Activated CD4-positive, alpha-beta T cell treated with anti-CD3 and anti-CD28 coated beads for 36 hours (primary cell): ENCODE measurements at regions not wholly inside any gene's neighbourhood (a gene's known extent, or its start where the extent isn't known, plus 50 kb on each side); places are given as distances from the start of the nearest gene placed in this dataset.

Experiments
- ATAC-seq: fragments of 200-7000 bp; cut with Tn5 transposase; one replicate; pipeline ENCODE4 v1.10.0; 2021; ENCODE audit warnings: mild to moderate bottlenecking, moderate library complexity
- CTCF ChIA-PET: fragments of 350-600 bp; sonication (Branson Sonifier 250); formaldehyde crosslinking; loops from one replicate; lab custom pipeline; 2021; ENCODE audit warnings: antibody characterized with exemption; lab: Charles Lee
- POLR2A ChIA-PET: fragments of 350-600 bp; sonication (Branson Sonifier 250); formaldehyde crosslinking; loops from one replicate; lab custom pipeline; 2021; ENCODE audit warnings: antibody characterized with exemption, inconsistent platforms; lab: Charles Lee
- DNase-seq: peaks from one replicate; pipeline ENCODE4 v3.0.0-alpha.2; 2020
- H3K27ac Mint-ChIP-seq: one replicate; pipeline ENCODE4 v1.8.0; 2021; ENCODE audit warnings: mixed read lengths
- H3K27me3 Mint-ChIP-seq: one replicate; pipeline ENCODE4 v1.8.0; 2021; ENCODE audit warnings: mixed read lengths
- H3K36me3 Mint-ChIP-seq: one replicate; pipeline ENCODE4 v1.8.0; 2021; ENCODE audit warnings: low read depth, mixed read lengths
- H3K4me1 Mint-ChIP-seq: one replicate; pipeline ENCODE4 v1.8.0; 2021; ENCODE audit warnings: mixed read lengths
- H3K4me3 Mint-ChIP-seq: one replicate; pipeline ENCODE4 v1.8.0; 2021; ENCODE audit warnings: mild to moderate bottlenecking, moderate library complexity, mixed read lengths
- H3K9me3 Mint-ChIP-seq: one replicate; pipeline ENCODE4 v1.8.0; 2021; ENCODE audit warnings: low read depth, mixed read lengths
- intact Hi-C, 2 experiments: fragments of 100-400 bp; cut with DNase I in 1 of 2; cut with micrococcal nuclease in 1 of 2; formaldehyde crosslinking; loops; one replicate each; pipeline versions ENCODE4 v1.14.2 to v1.15.1; 2022 to 2024; cut with DNase I, micrococcal nuclease

- DNase-seq (no peak), ATAC-seq (no peak)
- H3K4me1 Mint-ChIP-seq: peaks cover 3% of the 10 kb centered on the region
- no peaks in the 10 kb centered on the region for H3K9me3 Mint-ChIP-seq
- intact Hi-C loops: no loop called here
- no peak overlapping the region for H3K27ac Mint-ChIP-seq
- no peaks in the 10 kb centered on the region for H3K36me3 Mint-ChIP-seq
- CTCF ChIA-PET: interaction anchor here (0.7 kb wide), 1 partner anchor 11 kb away, joined by 3 read pairs; no protein-coding TSS in a partner anchor
- peaks cover 12% of the 10 kb centered on the region for H3K27me3 Mint-ChIP-seq
- POLR2A ChIA-PET: no interaction called here
- H3K4me3 Mint-ChIP-seq: no peak overlapping the region
Observed at GRCh38 chr2:133972786-133973185, 281.1 kb upstream of the MGAT5 start.

DNA sequence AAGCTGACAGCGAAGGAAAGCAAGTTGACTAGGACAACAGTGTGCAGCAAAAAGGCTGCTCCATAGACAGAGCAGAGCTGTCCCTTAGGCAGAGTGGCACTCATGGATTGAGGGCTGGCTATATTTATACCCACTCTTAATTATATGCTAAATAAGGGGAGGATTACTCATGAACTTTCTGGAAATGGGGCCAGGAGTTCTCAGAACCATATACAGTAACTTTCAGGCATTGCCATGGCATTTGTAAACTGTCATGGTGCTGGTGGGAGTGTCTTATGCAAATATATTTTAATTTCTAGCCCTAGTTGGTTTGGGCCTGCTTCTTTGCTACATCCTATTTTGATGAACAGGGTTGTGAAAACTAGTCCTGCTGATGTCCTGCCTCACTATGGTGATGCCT lies 279.5 kb upstream of the MGAT5 start:
- Mint-ChIP-seq H3K4me1 (peaks cover 3% of the 10 kb centered on the region), H3K27ac (no peak overlapping the region), H3K9me3 (no peaks in the 10 kb centered on the region), H3K27me3 (peaks cover 12% of the 10 kb centered on the region), H3K4me3 (no peak overlapping the region), H3K36me3 (no peaks in the 10 kb centered on the region)
- intact Hi-C loops: no loop called here
- no peak for ATAC-seq
- CTCF ChIA-PET: no interaction called here
- DNase-seq: no peak
- POLR2A ChIA-PET: no interaction called here

DNA sequence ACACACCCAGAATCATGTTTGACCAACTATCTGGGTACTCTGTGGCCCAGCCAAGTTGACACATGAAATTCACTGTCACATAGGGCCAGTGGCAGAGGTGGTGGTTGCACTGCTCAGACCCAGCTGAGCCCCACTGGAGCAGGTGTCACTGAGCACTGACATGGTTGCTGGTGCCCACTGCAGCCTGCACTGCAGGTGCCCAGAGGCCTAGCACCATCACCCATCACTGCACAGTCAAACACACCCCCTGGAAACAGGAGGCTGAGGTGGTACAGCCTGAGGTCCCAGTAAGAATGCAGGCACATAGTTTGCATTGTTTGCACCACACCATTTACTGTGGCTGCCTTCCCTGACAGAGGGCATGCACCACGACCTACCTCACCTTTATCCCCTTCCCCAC lies 278.7 kb upstream of the MGAT5 start:
- intact Hi-C loops: no loop called here
- H3K36me3 Mint-ChIP-seq: no peaks in the 10 kb centered on the region
- no peaks in the 10 kb centered on the region for H3K9me3 Mint-ChIP-seq
- no peak overlapping the region for H3K4me3 Mint-ChIP-seq
- H3K27me3 Mint-ChIP-seq: peaks cover 10% of the 10 kb centered on the region
- ChIA-PET CTCF (interaction anchor here (1.3 kb wide), 1 partner anchor 10 kb away, joined by 6 read pairs; no protein-coding TSS in a partner anchor), POLR2A (no interaction called here)
- ATAC-seq (no peak), DNase-seq (no peak)
- peaks cover 3% of the 10 kb centered on the region for H3K4me1 Mint-ChIP-seq
- H3K27ac Mint-ChIP-seq: no peak overlapping the region

GRCh38 chr2:133975676-133976428 lies 278.0 kb upstream of the MGAT5 start:
- no peak overlapping the region for H3K27ac Mint-ChIP-seq
- ATAC-seq: peak; percentile 81
- peaks cover 5% of the 10 kb centered on the region for H3K27me3 Mint-ChIP-seq
- DNase-seq: no peak
- no peak overlapping the region for H3K4me3 Mint-ChIP-seq
- no peaks in the 10 kb centered on the region for H3K9me3 Mint-ChIP-seq
- POLR2A ChIA-PET: no interaction called here
- CTCF ChIA-PET: interaction anchor here (1.3 kb wide), 1 partner anchor 9 kb away, joined by 6 read pairs; no protein-coding TSS in a partner anchor
- intact Hi-C loops: no loop called here
- no peaks in the 10 kb centered on the region for H3K36me3 Mint-ChIP-seq
- H3K4me1 Mint-ChIP-seq: peaks cover 3% of the 10 kb centered on the region

- Mint-ChIP-seq H3K27ac (no peak overlapping the region), H3K27me3 (peaks cover 2% of the 10 kb centered on the region), H3K4me1 (peaks cover 3% of the 10 kb centered on the region), H3K9me3 (no peaks in the 10 kb centered on the region), H3K4me3 (no peak overlapping the region), H3K36me3 (no peaks in the 10 kb centered on the region)
- ATAC-seq (no peak), DNase-seq (no peak)
- ChIA-PET POLR2A (no interaction called here), CTCF (interaction anchor here (1.3 kb wide), 1 partner anchor 8 kb away, joined by 6 read pairs; no protein-coding TSS in a partner anchor)
- intact Hi-C loops: no loop called here
Observed at GRCh38 chr2:133976659-133977058, 277.2 kb upstream of the MGAT5 start.

DNA sequence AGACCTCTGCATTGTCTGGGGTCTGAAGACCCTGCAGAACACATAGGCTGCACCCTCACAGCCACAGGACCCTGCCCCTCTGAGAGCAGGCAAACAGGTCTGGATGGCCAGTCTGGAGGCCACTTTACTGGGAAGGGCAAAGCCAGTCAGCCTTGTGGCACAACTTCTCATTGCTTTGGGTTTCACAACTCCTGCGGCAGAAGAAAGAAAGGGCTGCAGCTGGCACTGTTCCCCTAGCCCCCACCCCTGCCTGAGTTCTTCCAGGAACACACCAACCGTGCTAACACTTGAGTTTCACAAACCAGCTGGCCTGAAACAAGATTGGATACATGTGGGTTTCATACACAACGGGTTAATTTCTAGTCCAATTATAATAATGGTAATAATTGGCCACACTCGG lies 276.5 kb upstream of the MGAT5 start:
- ChIA-PET POLR2A (no interaction called here), CTCF (interaction anchor here (0.7 kb wide), 1 partner anchor 19 kb away, joined by 3 read pairs; no protein-coding TSS in a partner anchor)
- Mint-ChIP-seq H3K27ac (no peak overlapping the region), H3K4me1 (peaks cover 3% of the 10 kb centered on the region), H3K4me3 (no peak overlapping the region), H3K9me3 (no peaks in the 10 kb centered on the region), H3K27me3 (no peaks in the 10 kb centered on the region), H3K36me3 (no peaks in the 10 kb centered on the region)
- ATAC-seq: no peak
- no peak for DNase-seq
- intact Hi-C loops: no loop called here

DNA sequence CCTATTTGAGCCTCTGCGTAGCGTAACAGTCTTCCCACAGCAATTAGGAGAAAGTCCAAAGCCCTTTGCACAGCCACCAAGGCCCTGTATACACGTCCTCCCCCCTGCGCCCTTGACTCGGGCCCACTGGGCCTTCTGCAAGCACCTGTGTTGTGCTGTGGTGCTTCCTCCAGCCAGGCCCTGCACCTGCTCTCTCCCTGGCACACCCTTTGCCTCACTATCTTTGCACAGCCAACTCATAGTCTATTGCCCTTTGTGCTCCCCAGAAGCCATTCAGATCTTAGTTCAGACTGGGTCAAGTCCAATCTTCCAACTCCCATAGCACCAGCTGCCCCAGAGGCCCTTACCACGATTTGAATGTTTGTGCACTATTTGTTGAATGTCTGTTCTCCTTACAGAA lies 271.6 kb upstream of the MGAT5 start:
- Mint-ChIP-seq H3K4me3 (no peak overlapping the region), H3K4me1 (no peaks in the 10 kb centered on the region), H3K27me3 (peaks cover 2% of the 10 kb centered on the region), H3K27ac (no peak overlapping the region), H3K36me3 (no peaks in the 10 kb centered on the region), H3K9me3 (no peaks in the 10 kb centered on the region)
- ATAC-seq (no peak), DNase-seq (no peak)
- ChIA-PET CTCF (no interaction called here), POLR2A (no interaction called here)
- intact Hi-C loops: no loop called here

- Mint-ChIP-seq H3K36me3 (no peaks in the 10 kb centered on the region), H3K9me3 (no peaks in the 10 kb centered on the region), H3K27ac (no peak overlapping the region), H3K27me3 (peaks cover 8% of the 10 kb centered on the region), H3K4me3 (no peak overlapping the region), H3K4me1 (no peaks in the 10 kb centered on the region)
- CTCF ChIA-PET: interaction anchor here (0.6 to 2.0 kb wide), 2 partner anchors 10 to 150 kb away, joined by 3 to 6 read pairs; no protein-coding TSS in a partner anchor
- intact Hi-C loops: no loop called here
- POLR2A ChIA-PET: no interaction called here
- DNase-seq (no peak), ATAC-seq (no peak)
Observed at GRCh38 chr2:133985563-133985962, 268.3 kb upstream of the MGAT5 start.

DNA sequence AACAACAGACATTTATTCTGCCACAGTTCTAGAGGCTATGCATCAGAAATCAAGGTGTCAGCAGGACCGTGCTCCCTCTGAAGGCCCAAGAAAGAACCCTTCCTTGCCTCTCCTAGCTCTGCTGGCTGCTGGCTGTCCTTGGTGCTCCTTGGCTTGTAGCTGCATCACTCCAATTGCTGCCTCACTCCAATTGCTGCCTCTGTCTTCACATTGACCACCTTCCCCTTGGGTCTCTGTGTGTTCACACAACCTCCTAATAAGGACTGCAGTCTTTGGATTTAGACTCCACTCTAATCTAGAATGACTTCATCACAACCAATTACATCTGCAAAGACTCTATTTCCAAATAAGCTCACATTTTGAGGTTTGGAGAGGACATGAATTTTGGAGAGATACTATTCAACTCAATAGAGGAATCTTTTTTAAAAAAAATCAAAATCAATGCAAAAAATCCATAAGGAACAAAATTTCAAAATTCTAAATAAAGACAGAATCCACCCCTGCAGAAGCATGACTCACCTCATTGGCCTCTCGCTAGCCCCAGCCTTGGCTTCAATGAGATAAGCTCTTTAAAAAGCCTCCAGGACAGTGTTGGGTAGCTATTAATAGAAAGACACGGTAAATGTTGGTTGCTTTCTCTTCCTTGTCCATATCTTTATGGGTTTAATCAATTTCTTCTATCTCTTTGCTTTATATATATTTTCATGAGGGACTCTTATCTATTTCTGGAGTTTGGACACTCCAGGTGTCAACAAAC lies 267.6 kb upstream of the MGAT5 start:
- H3K9me3 Mint-ChIP-seq: no peaks in the 10 kb centered on the region
- H3K4me1 Mint-ChIP-seq: no peaks in the 10 kb centered on the region
- H3K27ac Mint-ChIP-seq: no peak overlapping the region
- no peaks in the 10 kb centered on the region for H3K36me3 Mint-ChIP-seq
- DNase-seq (no peak), ATAC-seq (no peak)
- H3K4me3 Mint-ChIP-seq: no peak overlapping the region
- ChIA-PET CTCF (interaction anchor here (2.0 kb wide), 1 partner anchor 10 kb away, joined by 6 read pairs; no protein-coding TSS in a partner anchor), POLR2A (no interaction called here)
- intact Hi-C loops: no loop called here
- H3K27me3 Mint-ChIP-seq: peaks cover 8% of the 10 kb centered on the region

GRCh38 chr2:133986881-133987795 lies 266.7 kb upstream of the MGAT5 start:
- no peak overlapping the region for H3K4me3 Mint-ChIP-seq
- DNase-seq (no peak), ATAC-seq (no peak)
- H3K27me3 Mint-ChIP-seq: peaks cover 10% of the 10 kb centered on the region
- ChIA-PET CTCF (interaction anchor here (1.0 kb wide), 1 partner anchor 16 kb away, joined by 4 read pairs; no protein-coding TSS in a partner anchor), POLR2A (no interaction called here)
- H3K4me1 Mint-ChIP-seq: no peaks in the 10 kb centered on the region
- H3K27ac Mint-ChIP-seq: no peak overlapping the region
- no peaks in the 10 kb centered on the region for H3K9me3 Mint-ChIP-seq
- intact Hi-C loops: no loop called here
- H3K36me3 Mint-ChIP-seq: no peaks in the 10 kb centered on the region

- H3K36me3 Mint-ChIP-seq: no peaks in the 10 kb centered on the region
- intact Hi-C loops: no loop called here
- H3K27me3 Mint-ChIP-seq: peaks cover 13% of the 10 kb centered on the region
- ChIA-PET POLR2A (no interaction called here), CTCF (interaction anchor here (1.0 kb wide), 1 partner anchor 14 kb away, joined by 4 read pairs; no protein-coding TSS in a partner anchor)
- no peaks in the 10 kb centered on the region for H3K9me3 Mint-ChIP-seq
- ATAC-seq: no peak
- no peaks in the 10 kb centered on the region for H3K4me1 Mint-ChIP-seq
- no peak overlapping the region for H3K4me3 Mint-ChIP-seq
- no peak overlapping the region for H3K27ac Mint-ChIP-seq
- no peak for DNase-seq
Observed at GRCh38 chr2:133988316-133988891, 265.5 kb upstream of the MGAT5 start.
